ENCODE measurements at regions not wholly inside any gene's neighbourhood (a gene's known extent, or its start where the extent isn't known, plus 50 kb on each side); places are given as distances from the start of the nearest gene placed in this dataset.

GRCh38 chr5:99879791-99880511 lies 655.2 kb upstream of the FAM174A start:
- Histone ChIP-seq H3K9ac (ENCODE audit: low read depth in 1 of 2, low read length in 2 of 2) (no peak overlapping the region), H3K27me3 (ENCODE audit: control insufficient read depth in 2 of 2, insufficient read depth in 2 of 2, low read length in 2 of 2) (no peaks in the 10 kb centered on the region), H3K36me3 (ENCODE audit: control insufficient read depth in 2 of 2, insufficient read depth in 2 of 2, low read length in 2 of 2) (no peaks in the 10 kb centered on the region), H3K4me3 (ENCODE audit: low read length in 2 of 2) (no peak overlapping the region), H3K4me1 (ENCODE audit: control insufficient read depth in 2 of 2, insufficient read depth in 2 of 2, low read length in 2 of 2) (no peaks in the 10 kb centered on the region), H3K27ac (ENCODE audit: low read depth in 2 of 2, low read length in 2 of 2) (no peak overlapping the region), H3K9me3 (ENCODE audit: control insufficient read depth in 2 of 2, low read length in 2 of 2) (no peaks in the 10 kb centered on the region)

- Histone ChIP-seq H3K9ac (ENCODE audit: low read depth in 1 of 2, low read length in 2 of 2) (no peak overlapping the region), H3K4me3 (ENCODE audit: low read length in 2 of 2) (no peak overlapping the region), H3K36me3 (ENCODE audit: control insufficient read depth in 2 of 2, insufficient read depth in 2 of 2, low read length in 2 of 2) (no peaks in the 10 kb centered on the region), H3K27ac (ENCODE audit: low read depth in 2 of 2, low read length in 2 of 2) (no peak overlapping the region), H3K4me1 (ENCODE audit: control insufficient read depth in 2 of 2, insufficient read depth in 2 of 2, low read length in 2 of 2) (no peaks in the 10 kb centered on the region), H3K27me3 (ENCODE audit: control insufficient read depth in 2 of 2, insufficient read depth in 2 of 2, low read length in 2 of 2) (no peaks in the 10 kb centered on the region), H3K9me3 (ENCODE audit: control insufficient read depth in 2 of 2, low read length in 2 of 2) (no peaks in the 10 kb centered on the region)
Observed at GRCh38 chr5:99878830-99879229, 656.3 kb upstream of the FAM174A start.

GRCh38 chr5:99866740-99867139 lies 668.4 kb upstream of the FAM174A start:
- Histone ChIP-seq H3K36me3 (ENCODE audit: control insufficient read depth in 2 of 2, insufficient read depth in 2 of 2, low read length in 2 of 2) (no peaks in the 10 kb centered on the region), H3K27ac (ENCODE audit: low read depth in 2 of 2, low read length in 2 of 2) (no peak overlapping the region), H3K9ac (ENCODE audit: low read depth in 1 of 2, low read length in 2 of 2) (no peak overlapping the region), H3K4me1 (ENCODE audit: control insufficient read depth in 2 of 2, insufficient read depth in 2 of 2, low read length in 2 of 2) (no peaks in the 10 kb centered on the region), H3K4me3 (ENCODE audit: low read length in 2 of 2) (no peak overlapping the region), H3K9me3 (ENCODE audit: control insufficient read depth in 2 of 2, low read length in 2 of 2) (peaks cover 2 to 5% of the 10 kb centered on the region in 2 donors), H3K27me3 (ENCODE audit: control insufficient read depth in 2 of 2, insufficient read depth in 2 of 2, low read length in 2 of 2) (no peaks in the 10 kb centered on the region)

GRCh38 chr5:99865159-99865558 lies 670.0 kb upstream of the FAM174A start:
- Histone ChIP-seq H3K9ac (ENCODE audit: low read depth in 1 of 2, low read length in 2 of 2) (no peak overlapping the region), H3K4me1 (ENCODE audit: control insufficient read depth in 2 of 2, insufficient read depth in 2 of 2, low read length in 2 of 2) (no peaks in the 10 kb centered on the region), H3K4me3 (ENCODE audit: low read length in 2 of 2) (no peak overlapping the region), H3K36me3 (ENCODE audit: control insufficient read depth in 2 of 2, insufficient read depth in 2 of 2, low read length in 2 of 2) (no peaks in the 10 kb centered on the region), H3K27ac (ENCODE audit: low read depth in 2 of 2, low read length in 2 of 2) (no peak overlapping the region), H3K9me3 (ENCODE audit: control insufficient read depth in 2 of 2, low read length in 2 of 2) (peaks cover 2 to 5% of the 10 kb centered on the region in 2 donors), H3K27me3 (ENCODE audit: control insufficient read depth in 2 of 2, insufficient read depth in 2 of 2, low read length in 2 of 2) (no peaks in the 10 kb centered on the region)

- H3K27ac ChIP-seq (ENCODE audit: low read depth in 2 of 2, low read length in 2 of 2), result no peak overlapping the region
- no peaks in the 10 kb centered on the region for H3K27me3 ChIP-seq (ENCODE audit: control insufficient read depth in 2 of 2, insufficient read depth in 2 of 2, low read length in 2 of 2)
- no peaks in the 10 kb centered on the region for H3K4me1 ChIP-seq (ENCODE audit: control insufficient read depth in 2 of 2, insufficient read depth in 2 of 2, low read length in 2 of 2)
- H3K9ac ChIP-seq (ENCODE audit: low read depth in 1 of 2, low read length in 2 of 2), result no peak overlapping the region
- H3K9me3 ChIP-seq (ENCODE audit: control insufficient read depth in 2 of 2, low read length in 2 of 2), result no peaks in the 10 kb centered on the region
- no peaks in the 10 kb centered on the region for H3K36me3 ChIP-seq (ENCODE audit: control insufficient read depth in 2 of 2, insufficient read depth in 2 of 2, low read length in 2 of 2)
- H3K4me3 ChIP-seq (ENCODE audit: low read length in 2 of 2), result no peak overlapping the region
Observed at GRCh38 chr5:99835791-99836190, 699.4 kb upstream of the FAM174A start.

- Histone ChIP-seq H3K27ac (ENCODE audit: low read depth in 2 of 2, low read length in 2 of 2) (no peak overlapping the region), H3K9ac (ENCODE audit: low read depth in 1 of 2, low read length in 2 of 2) (no peak overlapping the region), H3K4me3 (ENCODE audit: low read length in 2 of 2) (no peak overlapping the region), H3K4me1 (ENCODE audit: control insufficient read depth in 2 of 2, insufficient read depth in 2 of 2, low read length in 2 of 2) (no peaks in the 10 kb centered on the region), H3K9me3 (ENCODE audit: control insufficient read depth in 2 of 2, low read length in 2 of 2) (peaks cover 0 to 2% of the 10 kb centered on the region in 2 donors), H3K36me3 (ENCODE audit: control insufficient read depth in 2 of 2, insufficient read depth in 2 of 2, low read length in 2 of 2) (no peaks in the 10 kb centered on the region), H3K27me3 (ENCODE audit: control insufficient read depth in 2 of 2, insufficient read depth in 2 of 2, low read length in 2 of 2) (no peaks in the 10 kb centered on the region)
Observed at GRCh38 chr5:99827136-99827535, 708.0 kb upstream of the FAM174A start.

- no peaks in the 10 kb centered on the region for H3K9me3 ChIP-seq (ENCODE audit: control insufficient read depth in 2 of 2, low read length in 2 of 2)
- no peak overlapping the region for H3K27ac ChIP-seq (ENCODE audit: low read depth in 2 of 2, low read length in 2 of 2)
- H3K9ac ChIP-seq (ENCODE audit: low read depth in 1 of 2, low read length in 2 of 2), result no peak overlapping the region
- no peaks in the 10 kb centered on the region for H3K4me1 ChIP-seq (ENCODE audit: control insufficient read depth in 2 of 2, insufficient read depth in 2 of 2, low read length in 2 of 2)
- H3K36me3 ChIP-seq (ENCODE audit: control insufficient read depth in 2 of 2, insufficient read depth in 2 of 2, low read length in 2 of 2), result no peaks in the 10 kb centered on the region
- H3K4me3 ChIP-seq (ENCODE audit: low read length in 2 of 2), result no peak overlapping the region
- no peaks in the 10 kb centered on the region for H3K27me3 ChIP-seq (ENCODE audit: control insufficient read depth in 2 of 2, insufficient read depth in 2 of 2, low read length in 2 of 2)
Observed at GRCh38 chr5:99817796-99818195, 717.4 kb upstream of the FAM174A start.

- no peaks in the 10 kb centered on the region for H3K4me1 ChIP-seq (ENCODE audit: control insufficient read depth in 2 of 2, insufficient read depth in 2 of 2, low read length in 2 of 2)
- no peak overlapping the region for H3K4me3 ChIP-seq (ENCODE audit: low read length in 2 of 2)
- H3K36me3 ChIP-seq (ENCODE audit: control insufficient read depth in 2 of 2, insufficient read depth in 2 of 2, low read length in 2 of 2), result no peaks in the 10 kb centered on the region
- H3K9me3 ChIP-seq (ENCODE audit: control insufficient read depth in 2 of 2, low read length in 2 of 2), result no peaks in the 10 kb centered on the region
- H3K9ac ChIP-seq (ENCODE audit: low read depth in 1 of 2, low read length in 2 of 2), result no peak overlapping the region
- H3K27ac ChIP-seq (ENCODE audit: low read depth in 2 of 2, low read length in 2 of 2), result no peak overlapping the region
- no peaks in the 10 kb centered on the region for H3K27me3 ChIP-seq (ENCODE audit: control insufficient read depth in 2 of 2, insufficient read depth in 2 of 2, low read length in 2 of 2)
Observed at GRCh38 chr5:99814321-99815063, 720.7 kb upstream of the FAM174A start.

- no peaks in the 10 kb centered on the region for H3K4me1 ChIP-seq (ENCODE audit: control insufficient read depth in 2 of 2, insufficient read depth in 2 of 2, low read length in 2 of 2)
- no peaks in the 10 kb centered on the region for H3K27me3 ChIP-seq (ENCODE audit: control insufficient read depth in 2 of 2, insufficient read depth in 2 of 2, low read length in 2 of 2)
Observed at GRCh38 chr5:99808657-99809230, 726.4 kb upstream of the FAM174A start.

GRCh38 chr5:99807346-99807745 lies 727.8 kb upstream of the FAM174A start:
- no peaks in the 10 kb centered on the region for H3K27me3 ChIP-seq (ENCODE audit: control insufficient read depth in 2 of 2, insufficient read depth in 2 of 2, low read length in 2 of 2)
- H3K27ac ChIP-seq (ENCODE audit: low read depth in 2 of 2, low read length in 2 of 2), result no peak overlapping the region
- H3K4me1 ChIP-seq (ENCODE audit: control insufficient read depth in 2 of 2, insufficient read depth in 2 of 2, low read length in 2 of 2), result no peaks in the 10 kb centered on the region
- no peak overlapping the region for H3K9ac ChIP-seq (ENCODE audit: low read depth in 1 of 2, low read length in 2 of 2)
- no peaks in the 10 kb centered on the region for H3K9me3 ChIP-seq (ENCODE audit: control insufficient read depth in 2 of 2, low read length in 2 of 2)
- no peak overlapping the region for H3K4me3 ChIP-seq (ENCODE audit: low read length in 2 of 2)
- H3K36me3 ChIP-seq (ENCODE audit: control insufficient read depth in 2 of 2, insufficient read depth in 2 of 2, low read length in 2 of 2), result no peaks in the 10 kb centered on the region

More at GRCh38 chr5:99808657-99809230, 726.4 kb upstream of the FAM174A start:
- Histone ChIP-seq H3K36me3 (ENCODE audit: control insufficient read depth in 2 of 2, insufficient read depth in 2 of 2, low read length in 2 of 2) (no peaks in the 10 kb centered on the region), H3K27ac (ENCODE audit: low read depth in 2 of 2, low read length in 2 of 2) (no peak overlapping the region), H3K9me3 (ENCODE audit: control insufficient read depth in 2 of 2, low read length in 2 of 2) (no peaks in the 10 kb centered on the region), H3K9ac (ENCODE audit: low read depth in 1 of 2, low read length in 2 of 2) (no peak overlapping the region), H3K4me3 (ENCODE audit: low read length in 2 of 2) (no peak overlapping the region)

Data from mucosa of rectum (tissue), 2 donors.